B cell (primary cell): ENCODE measurements at regions not wholly inside any gene's neighbourhood (a gene's known extent, or its start where the extent isn't known, plus 50 kb on each side); places are given as distances from the start of the nearest gene placed in this dataset.

Source experiments
- ATAC-seq: fragments of 200-7000 bp; cut with Tn5 transposase; one replicate; pipeline ENCODE4 v1.10.0; 2021; ENCODE audit warnings: low read depth, mild to moderate bottlenecking, moderate number of reproducible peaks, moderate library complexity
- CTCF ChIA-PET: fragments of 350-600 bp; sonication (Branson Sonifier 250); formaldehyde crosslinking; loops from one replicate; lab custom pipeline; 2021; ENCODE audit warnings: antibody characterized with exemption, inconsistent platforms; lab: Charles Lee
- POLR2A ChIA-PET: fragments of 350-600 bp; sonication (Branson Sonifier 250); formaldehyde crosslinking; loops from one replicate; lab custom pipeline; 2021; ENCODE audit warnings: antibody characterized with exemption; lab: Charles Lee
- DNase-seq: peaks from one replicate; pipeline ENCODE4 v3.0.0; 2013
- H2AFZ ChIP-seq: 2 replicates; pipeline ENCODE4 v1.6.1; 2012; ENCODE audit warnings: mild to moderate bottlenecking, low read depth, low read length; ENCODE audit not compliant: insufficient read depth, poor library complexity, severe bottlenecking
- H3K27ac ChIP-seq, 2 donors: 1 replicate in 1 of 2; 2 replicates in 1 of 2; pipeline ENCODE4 v1.5.1; 2012 to 2013; ENCODE audit warnings: low read length in 2 of 2, mild to moderate bottlenecking in 2 of 2, moderate library complexity in 1 of 2
- H3K27me3 ChIP-seq, 4 experiments: fragments of 200-600 bp in 1 of 4; sonication (generic) in 1 of 4; replicated peaks in 1 of 4; 1 replicate in 2 of 4; 2 replicates in 2 of 4; pipeline versions ENCODE4 v1.6.1 to v1.7.0; 2013 to 2016; ENCODE audit warnings: low read length in 3 of 4, mild to moderate bottlenecking in 2 of 4, mixed read lengths in 1 of 4, moderate library complexity in 1 of 4; ENCODE audit not compliant: insufficient read depth in 4 of 4, control insufficient read depth in 3 of 4; ENCODE audit errors: control extremely low read depth in 1 of 4
- H3K36me3 ChIP-seq, 2 experiments: replicated peaks in 1 of 2; 1 replicate in 1 of 2; 2 replicates in 1 of 2; pipeline versions ENCODE4 v1.6.1 to v1.7.1; 2013; ENCODE audit warnings: low read length in 1 of 2; ENCODE audit not compliant: insufficient read depth in 2 of 2, control insufficient read depth in 1 of 2; ENCODE audit errors: control extremely low read depth in 1 of 2, extremely low read depth in 1 of 2
- H3K4me1 ChIP-seq, 2 donors: fragments of 200-600 bp in 1 of 2; sonication (generic) in 1 of 2; 1 replicate in 1 of 2; 2 replicates in 1 of 2; pipeline versions ENCODE4 v1.5.1 to v1.6.1; 2013 to 2017; ENCODE audit warnings: low read length in 2 of 2; ENCODE audit not compliant: control insufficient read depth in 2 of 2, insufficient read depth in 2 of 2
- H3K4me2 ChIP-seq: replicated peaks from 2 replicates; pipeline ENCODE3; 2012; ENCODE audit warnings: mild to moderate bottlenecking, low read depth, low read length; ENCODE audit not compliant: poor library complexity, severe bottlenecking
- H3K4me3 ChIP-seq, 5 experiments: fragments of 200-600 bp in 1 of 5; sonication (generic) in 1 of 5; 1 replicate in 3 of 5; 2 replicates in 2 of 5; pipeline versions ENCODE4 v1.5.1 to v1.7.0; 2011 to 2016; ENCODE audit warnings: low read length in 4 of 5, mild to moderate bottlenecking in 4 of 5, low read depth in 2 of 5, control low read depth in 1 of 5, moderate library complexity in 1 of 5; ENCODE audit not compliant: insufficient read depth in 1 of 5; ENCODE audit errors: control extremely low read depth in 1 of 5, extremely low read depth in 1 of 5
- H3K79me2 ChIP-seq: fragments of 200-600 bp; sonication (generic); one replicate; pipeline ENCODE4 v1.6.0; 2016; ENCODE audit warnings: low read length; ENCODE audit not compliant: control insufficient read depth, insufficient read depth
- H3K9ac ChIP-seq: fragments of 200-600 bp; sonication (generic); 2 replicates; pipeline ENCODE4 v1.6.1; 2017; ENCODE audit warnings: mild to moderate bottlenecking, low read length, moderate library complexity
- H3K9me3 ChIP-seq, 3 donors: one replicate each; pipeline versions ENCODE4 v1.6.1 to v1.7.1; 2013; ENCODE audit warnings: low read length in 2 of 3; ENCODE audit not compliant: control insufficient read depth in 2 of 3, insufficient read depth in 1 of 3; ENCODE audit errors: control extremely low read depth in 1 of 3
- H4K20me1 ChIP-seq: 2 replicates; pipeline ENCODE4 v1.6.0; 2012; ENCODE audit warnings: mild to moderate bottlenecking, low read length; ENCODE audit not compliant: insufficient read depth, control insufficient read depth, poor library complexity, severe bottlenecking
- H3K27ac Mint-ChIP-seq: one replicate; pipeline ENCODE4 v1.8.0; 2021; ENCODE audit warnings: mixed read lengths
- H3K27me3 Mint-ChIP-seq: one replicate; pipeline ENCODE4 v1.8.0; 2021; ENCODE audit warnings: mixed read lengths
- H3K4me1 Mint-ChIP-seq: one replicate; pipeline ENCODE4 v1.8.0; 2021; ENCODE audit warnings: mixed read lengths
- H3K4me3 Mint-ChIP-seq: one replicate; pipeline ENCODE4 v1.8.0; 2021; ENCODE audit warnings: mixed read lengths
- H3K9me3 Mint-ChIP-seq: one replicate; pipeline ENCODE4 v1.8.0; 2022; ENCODE audit warnings: mixed read lengths; ENCODE audit not compliant: insufficient read depth
- CTCF ChIP-seq: fragments of 200-600 bp; IDR thresholded peaks from one replicate; pipeline ENCODE4 v1.8.0; 2022; ENCODE audit warnings: antibody characterized with exemption, mild to moderate bottlenecking
- EZH2 ChIP-seq: IDR thresholded peaks from 2 replicates; pipeline ENCODE4 v1.6.1; 2012; ENCODE audit warnings: borderline replicate concordance, low read depth, mild to moderate bottlenecking, moderate library complexity, low read length; ENCODE audit not compliant: insufficient read depth, poor library complexity, severe bottlenecking
- WGBS: methylation state at CpG from one replicate; pipeline ENCODE4 v1.1.5; 2013; ENCODE audit warnings: missing lambda C conversion rate; ENCODE audit not compliant: insufficient coverage; 5-methylcytosine and 5-hydroxymethylcytosine counted together
- intact Hi-C: fragments of 100-400 bp; cut with micrococcal nuclease; formaldehyde crosslinking; loops from one replicate; pipeline ENCODE4 v1.10.0; 2022

- H2AFZ ChIP-seq = no peak overlapping the region
Observed at GRCh38 chr1:55402142-55402541, 187.0 kb upstream of the USP24 start.

GRCh38 chr1:55400508-55400907 lies 185.3 kb upstream of the USP24 start:
- H3K9me3 Mint-ChIP-seq = no peaks in the 10 kb centered on the region
- H3K27me3 Mint-ChIP-seq = peaks cover 46% of the 10 kb centered on the region
- TF ChIP-seq EZH2 = no peak
- no peak for TF ChIP-seq CTCF

More at GRCh38 chr1:55402142-55402541, 187.0 kb upstream of the USP24 start:
- no peak overlapping the region for H3K27ac ChIP-seq
- peaks cover 0 to 19% (median 5%) of the 10 kb centered on the region in 4 experiments for H3K27me3 ChIP-seq
- POLR2A ChIA-PET = no interaction called here
- no peaks in the 10 kb centered on the region for H3K4me1 ChIP-seq
- intact Hi-C loops = no loop called here
- no peak for ATAC-seq
- Mint-ChIP-seq H3K4me1 (no peaks in the 10 kb centered on the region), H3K9me3 (no peaks in the 10 kb centered on the region), H3K4me3 (no peak overlapping the region), H3K27me3 (peaks cover 48% of the 10 kb centered on the region), H3K27ac (no peak overlapping the region)
- H4K20me1 ChIP-seq = no peaks in the 10 kb centered on the region
- H3K36me3 ChIP-seq = no peaks in the 10 kb centered on the region
- CTCF ChIA-PET = no interaction called here
- H3K9ac ChIP-seq = no peak overlapping the region
- no CpG with 5 or more reads among the region's 3 CpGs for WGBS
- no peak for TF ChIP-seq EZH2
- no peak for TF ChIP-seq CTCF
- no peak for DNase-seq
- H3K4me3 ChIP-seq = no peak overlapping the region
- H3K79me2 ChIP-seq = no peaks in the 10 kb centered on the region
- no peaks in the 10 kb centered on the region for H3K9me3 ChIP-seq
- no peak overlapping the region for H3K4me2 ChIP-seq

More at GRCh38 chr1:55400508-55400907, 185.3 kb upstream of the USP24 start:
- Mint-ChIP-seq H3K27ac (no peak overlapping the region), H3K4me3 (no peak overlapping the region), H3K4me1 (no peaks in the 10 kb centered on the region)
- CTCF ChIA-PET = interaction anchor here (1.5 kb wide), 1 partner anchor 25 kb away, joined by 4 read pairs; no protein-coding TSS in a partner anchor
- Histone ChIP-seq H3K9ac (no peak overlapping the region), H2AFZ (no peak overlapping the region), H3K27ac (no peak overlapping the region), H4K20me1 (no peaks in the 10 kb centered on the region), H3K79me2 (no peaks in the 10 kb centered on the region), H3K4me3 (no peak overlapping the region), H3K9me3 (no peaks in the 10 kb centered on the region), H3K27me3 (peaks cover 0 to 19% (median 5%) of the 10 kb centered on the region in 4 experiments), H3K4me2 (no peak overlapping the region), H3K36me3 (no peaks in the 10 kb centered on the region), H3K4me1 (no peaks in the 10 kb centered on the region)
- POLR2A ChIA-PET = no interaction called here
- WGBS = 89% methylated on average over 5 of the region's 8 CpGs
- no peak for ATAC-seq
- no peak for DNase-seq
- intact Hi-C loops = no loop called here
